ENCODE measurements at regions not wholly inside any gene's neighbourhood (a gene's known extent, or its start where the extent isn't known, plus 50 kb on each side); places are given as distances from the start of the nearest gene placed in this dataset.
"Not testable (repeated sequence)": the region's sequence is repeated elsewhere in the genome, so short reads cannot be mapped to it uniquely, and the experiment has no call there.

- DNase-seq (ENCODE audit: low read depth): no peak
These were observed 186.8 kb downstream of the FRK start for GRCh38 chr6:115873901-115874300.

DNA sequence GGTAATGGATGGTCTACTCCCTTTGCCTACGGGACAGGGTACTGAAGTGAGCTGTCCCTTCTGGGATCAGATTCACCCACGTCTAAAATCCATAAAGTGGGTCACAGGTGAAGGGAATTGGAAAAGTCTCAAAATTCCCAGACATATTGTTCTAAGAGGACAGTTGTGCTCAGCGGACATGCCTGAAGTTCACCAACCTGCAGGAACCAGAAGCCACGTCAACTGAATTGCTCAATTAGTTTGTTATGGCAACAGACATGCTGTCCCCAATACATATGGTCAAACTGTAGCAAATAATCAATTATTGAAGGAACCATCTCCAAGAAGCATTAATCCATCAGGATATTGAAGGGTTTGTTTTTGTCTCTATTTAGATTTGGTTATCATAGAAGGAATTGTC is 190.2 kb downstream of the FRK start:
- DNase-seq (ENCODE audit: low read depth): no peak

DNA sequence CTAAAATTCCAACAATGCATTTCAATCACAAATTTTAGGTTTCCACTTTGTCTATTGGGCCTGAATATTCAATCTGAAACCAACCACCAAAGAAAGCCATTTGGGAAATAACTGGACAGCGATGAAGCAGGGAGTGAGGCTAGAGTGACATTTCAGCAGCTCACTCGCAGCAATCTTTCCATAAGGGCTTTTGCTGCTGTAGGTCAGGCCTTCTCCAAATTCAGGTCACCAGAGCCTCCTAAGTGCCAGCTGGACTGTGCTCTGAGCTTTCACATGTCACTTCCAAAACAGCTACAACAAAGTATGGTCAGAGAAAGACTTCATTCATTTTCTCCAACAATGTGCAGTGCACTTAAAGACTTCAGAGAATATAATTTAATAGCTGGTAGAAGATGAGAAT is 194.8 kb downstream of the FRK start:
- DNase-seq (ENCODE audit: low read depth): no peak

GRCh38 chr6:115863211-115863610 is 197.5 kb downstream of the FRK start:
- DNase-seq (ENCODE audit: low read depth): no peak

GRCh38 chr6:115861658-115862057 is 199.0 kb downstream of the FRK start:
- DNase-seq (ENCODE audit: low read depth): not testable (repeated sequence)

GRCh38 chr6:115859577-115859976 is 201.1 kb downstream of the FRK start:
- DNase-seq (ENCODE audit: low read depth): not testable (repeated sequence)

DNA sequence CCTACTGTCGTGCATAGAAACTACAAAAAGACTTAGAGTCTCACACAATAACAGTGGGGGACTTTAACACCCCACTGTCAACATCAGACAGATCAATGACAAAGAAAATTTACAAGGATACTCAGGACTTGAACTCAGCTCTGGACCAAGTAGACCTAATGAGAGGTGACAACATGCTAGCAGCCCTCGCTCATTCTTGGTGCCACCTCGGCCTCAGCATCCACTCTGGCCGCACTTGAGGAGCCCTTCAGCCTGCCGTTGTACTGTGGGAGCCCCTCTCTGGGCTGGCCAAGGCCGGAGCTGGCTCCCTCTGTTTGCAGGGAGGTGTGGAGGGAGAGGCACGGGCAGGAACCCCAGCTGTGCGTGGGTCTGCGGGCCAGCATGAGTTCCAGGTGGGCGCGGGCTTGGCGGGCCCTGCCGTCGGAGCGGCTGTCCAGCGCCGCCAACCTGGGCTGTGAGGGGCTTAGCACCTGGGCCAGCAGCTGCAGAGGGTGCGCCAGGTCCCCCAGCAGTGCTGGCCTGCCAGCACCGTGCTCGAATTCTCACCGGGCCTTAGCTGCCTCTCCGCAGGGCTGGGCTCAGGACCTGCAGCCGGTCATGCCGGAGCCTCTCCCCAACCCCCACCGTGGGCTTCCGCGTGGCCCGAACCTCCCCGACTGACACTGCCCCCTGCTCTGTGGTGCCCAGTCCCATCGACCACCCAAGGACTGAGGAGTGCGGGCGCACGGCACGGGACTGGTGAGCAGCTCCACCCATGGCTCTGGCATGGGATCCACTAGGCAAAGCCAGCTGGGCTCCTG is 205.6 kb downstream of the FRK start:
- DNase-seq (ENCODE audit: low read depth): no peak

GRCh38 chr6:115847671-115848070 is 213.0 kb downstream of the FRK start:
- DNase-seq (ENCODE audit: low read depth): no peak

DNA sequence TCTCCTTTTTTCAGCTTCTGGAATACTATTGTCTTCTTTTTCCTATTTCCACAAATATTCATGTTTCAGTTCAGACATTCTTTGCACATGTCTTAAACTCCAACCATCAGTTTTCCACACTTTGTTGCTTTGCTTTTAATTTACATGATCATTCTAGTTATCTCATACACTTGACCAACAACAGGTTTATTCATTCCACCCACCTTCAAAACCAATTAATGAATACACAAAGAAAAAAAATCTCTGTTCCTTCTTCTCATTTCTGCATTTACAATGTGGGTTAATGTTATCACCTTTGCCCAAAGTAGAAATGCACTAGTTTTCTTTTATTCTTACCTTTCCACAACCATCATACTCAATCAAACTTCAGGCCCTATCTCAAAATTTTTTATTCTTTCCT is 216.7 kb downstream of the FRK start:
- no peak for DNase-seq (ENCODE audit: low read depth)

DNA sequence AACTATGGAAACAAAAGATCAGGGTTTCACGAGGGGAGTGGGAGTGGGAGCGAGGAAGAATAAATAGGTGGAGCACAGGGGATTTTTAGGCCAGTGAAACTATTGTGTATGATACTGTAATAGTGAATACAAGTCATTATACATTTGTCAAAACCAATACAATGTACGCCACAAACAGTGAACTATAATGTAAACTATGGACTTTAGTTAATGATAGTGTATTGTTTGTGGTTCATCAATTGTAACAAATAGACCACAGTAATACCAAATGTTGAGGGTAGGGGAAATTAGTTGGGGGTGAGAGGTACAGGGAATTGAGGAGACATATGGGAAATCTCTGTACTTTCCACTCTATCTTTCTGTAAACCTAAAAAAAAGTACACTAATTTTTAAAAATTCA is 218.4 kb downstream of the FRK start:
- DNase-seq (ENCODE audit: low read depth): no peak

- no peak for DNase-seq (ENCODE audit: low read depth)
These were observed 221.0 kb downstream of the FRK start for GRCh38 chr6:115839583-115840181.

GRCh38 chr6:115838763-115839401 is 221.8 kb downstream of the FRK start:
- peak; percentile 6 for DNase-seq (ENCODE audit: low read depth)

DNA sequence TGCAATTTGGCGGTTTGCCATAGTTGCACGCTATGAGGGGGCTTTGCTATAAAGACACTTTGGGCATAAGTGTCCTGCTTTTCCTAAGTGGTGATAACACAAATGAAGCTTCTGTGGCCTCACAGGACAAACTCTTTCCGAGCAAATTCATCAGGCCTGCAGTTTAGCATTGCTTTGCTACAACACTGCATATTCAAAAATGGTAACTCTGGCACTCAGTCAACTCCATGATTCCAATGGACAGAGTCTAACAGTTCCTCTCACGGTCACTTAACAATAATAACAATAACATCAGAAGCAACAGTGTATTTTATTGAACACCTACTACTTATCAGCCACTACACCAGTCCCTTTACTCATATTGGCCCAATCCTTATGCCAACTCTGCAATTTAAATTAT is 222.5 kb downstream of the FRK start:
- DNase-seq (ENCODE audit: low read depth): no peak

GRCh38 chr6:115836374-115836773 is 224.3 kb downstream of the FRK start:
- DNase-seq (ENCODE audit: low read depth): not testable (repeated sequence)

- no peak for DNase-seq (ENCODE audit: low read depth)
These were observed 225.4 kb downstream of the FRK start for GRCh38 chr6:115835314-115835713.

- not testable (repeated sequence) for DNase-seq (ENCODE audit: low read depth)
These were observed 226.1 kb downstream of the FRK start for GRCh38 chr6:115834542-115834941.

DNA sequence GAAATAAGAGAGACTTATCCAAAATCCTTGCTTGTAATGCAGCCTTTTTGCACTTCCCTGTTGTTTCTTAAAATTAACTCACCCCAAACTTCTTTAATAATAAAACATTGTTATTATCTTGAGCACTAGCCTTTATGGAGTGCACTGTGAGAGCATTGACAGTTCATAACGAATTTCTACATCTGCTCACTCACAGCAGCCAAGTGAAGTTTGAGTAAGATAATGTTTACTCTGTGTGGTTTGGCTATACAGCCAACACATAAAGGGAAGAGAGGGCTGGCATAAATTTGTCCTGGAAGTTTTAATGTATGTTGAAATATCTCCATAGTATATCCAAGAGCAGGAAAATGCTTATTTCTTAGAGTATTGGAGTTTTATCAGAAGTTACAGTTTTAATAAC is 227.9 kb downstream of the FRK start:
- DNase-seq (ENCODE audit: low read depth): no peak

DNA sequence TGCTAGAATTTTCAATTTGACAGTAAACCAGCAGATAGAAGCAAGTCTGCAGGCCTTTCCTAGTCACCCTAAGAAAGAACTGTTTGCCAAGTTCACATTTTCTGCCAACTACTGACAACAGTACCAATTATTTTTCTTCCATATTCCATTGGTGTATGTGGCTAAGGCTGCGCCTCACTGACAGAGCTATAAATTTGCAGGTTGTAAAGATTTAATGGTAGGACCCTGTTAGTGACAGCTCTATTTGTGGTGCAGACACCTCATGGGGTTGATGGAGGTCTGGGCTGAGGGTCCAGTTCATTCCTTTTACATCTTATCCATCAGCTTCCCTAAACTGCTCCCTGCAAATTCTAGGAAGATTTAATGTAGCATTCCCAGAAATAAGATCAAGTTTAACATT is 228.5 kb downstream of the FRK start:
- DNase-seq (ENCODE audit: low read depth): no peak

DNA sequence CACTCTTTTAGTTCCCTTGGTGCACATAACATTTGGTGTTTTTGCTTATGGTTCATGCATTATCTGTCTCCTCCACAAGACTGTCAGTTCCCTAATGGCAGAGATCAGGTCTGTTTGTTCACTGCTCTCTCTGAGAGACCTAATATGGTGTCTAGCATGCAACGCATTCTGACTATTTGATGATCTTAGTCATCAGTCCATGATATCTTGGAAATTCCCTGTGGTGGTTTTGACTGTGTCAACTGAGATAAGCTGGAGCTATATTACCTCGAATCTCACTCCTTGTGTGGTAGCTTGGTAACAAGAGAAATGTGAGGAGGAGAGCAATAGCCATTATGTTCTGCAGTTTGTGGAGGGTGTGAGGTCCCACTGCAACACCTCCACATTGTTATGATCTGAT is 229.8 kb downstream of the FRK start:
- no peak for DNase-seq (ENCODE audit: low read depth)

DNA sequence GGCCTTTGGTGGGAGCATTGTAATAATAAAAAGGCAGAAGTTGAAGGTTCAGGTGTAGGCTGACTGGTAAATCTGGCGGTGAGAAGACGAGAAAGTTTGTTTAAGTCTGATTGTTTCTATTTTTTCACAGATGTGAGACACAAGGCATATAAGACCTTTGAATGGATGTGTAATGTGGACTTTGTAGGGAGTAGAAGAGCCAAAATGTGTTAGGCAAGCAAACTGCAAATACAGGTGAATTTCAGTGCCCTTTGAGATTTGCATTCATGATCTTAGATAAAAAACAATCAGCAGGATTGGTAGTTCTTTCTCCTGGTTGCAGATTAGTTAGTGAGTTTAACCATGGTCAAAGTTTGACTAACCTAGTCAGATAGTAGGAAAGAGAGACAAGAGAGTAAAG is 238.9 kb downstream of the FRK start:
- no peak for DNase-seq (ENCODE audit: low read depth)

DNA sequence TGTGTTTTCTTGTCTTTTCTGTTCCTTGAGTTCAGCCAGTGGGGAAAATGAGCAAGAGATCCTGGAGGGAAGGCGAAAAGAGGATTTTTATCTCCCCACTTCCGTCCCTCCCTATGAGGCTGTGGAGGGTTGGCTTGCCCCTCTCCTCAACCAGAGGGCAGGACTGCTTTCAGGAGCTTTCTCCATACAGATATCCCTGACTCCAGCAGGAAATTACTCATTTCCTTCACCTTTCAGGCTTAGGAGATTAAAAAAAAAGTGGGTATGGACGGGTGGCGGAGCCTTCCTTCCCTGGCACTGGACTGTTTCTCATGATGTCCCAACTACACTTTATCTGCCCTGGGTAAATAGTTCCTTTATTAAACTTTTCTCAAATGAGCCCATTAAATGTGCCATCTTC is 241.2 kb downstream of the FRK start:
- DNase-seq (ENCODE audit: low read depth): no peak

DNA sequence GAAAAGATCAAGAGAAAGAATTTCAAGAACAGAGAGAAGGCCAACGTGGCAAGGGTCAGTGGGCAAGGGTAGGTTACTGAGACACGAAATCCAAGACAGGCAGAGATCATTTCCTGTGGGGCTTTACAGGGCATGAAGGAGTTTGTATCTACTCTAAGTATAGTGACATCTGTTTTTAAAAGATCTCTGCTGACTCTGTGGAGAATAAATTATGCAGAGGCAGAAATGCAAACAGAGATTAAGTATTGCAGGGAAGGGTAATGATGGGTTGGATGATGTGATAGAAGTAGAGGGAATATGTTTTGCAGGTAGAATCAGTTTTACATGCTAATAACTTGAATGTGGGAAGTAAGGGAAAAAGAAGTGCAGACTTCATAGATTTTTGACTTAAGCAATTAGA is 243.5 kb downstream of the FRK start:
- no peak for DNase-seq (ENCODE audit: low read depth)

- no peak for DNase-seq (ENCODE audit: low read depth)
These were observed 245.8 kb downstream of the FRK start for GRCh38 chr6:115814907-115815306.
